ENCODE measurements at regions not wholly inside any gene's neighbourhood (a gene's known extent, or its start where the extent isn't known, plus 50 kb on each side); places are given as distances from the start of the nearest gene placed in this dataset.

- no peak for DNase-seq
These were observed 93.9 kb downstream of the TTC32 start for GRCh38 chr2:19807866-19808265.

- DNase-seq: no peak
These were observed 94.4 kb downstream of the TTC32 start for GRCh38 chr2:19807346-19807745.

GRCh38 chr2:19806591-19806990 is 95.2 kb downstream of the TTC32 start:
- no peak for DNase-seq

GRCh38 chr2:19806131-19806530 is 95.7 kb downstream of the TTC32 start:
- DNase-seq: no peak

- no peak for DNase-seq
These were observed 96.5 kb downstream of the TTC32 start for GRCh38 chr2:19805266-19805665.

GRCh38 chr2:19804639-19805260 is 97.0 kb downstream of the TTC32 start:
- DNase-seq: no peak

- peak; percentile 35 for DNase-seq
These were observed 99.5 kb downstream of the TTC32 start for GRCh38 chr2:19802086-19802841.

GRCh38 chr2:19801367-19802080 is 100.3 kb downstream of the TTC32 start:
- peak; percentile 97 for DNase-seq

- DNase-seq: no peak
These were observed 101.0 kb downstream of the TTC32 start for GRCh38 chr2:19800796-19801195.

GRCh38 chr2:19799881-19800780 is 101.7 kb downstream of the TTC32 start:
- no peak for DNase-seq

GRCh38 chr2:19797871-19798270 is 103.9 kb downstream of the TTC32 start:
- no peak for DNase-seq

GRCh38 chr2:19797243-19797810 is 104.5 kb downstream of the TTC32 start:
- DNase-seq: no peak

GRCh38 chr2:19796035-19796695 is 105.6 kb downstream of the TTC32 start:
- DNase-seq: peak; percentile 94

- no peak for DNase-seq
These were observed 108.5 kb downstream of the TTC32 start for GRCh38 chr2:19793132-19793750.

GRCh38 chr2:19790291-19790690 is 111.5 kb downstream of the TTC32 start:
- no peak for DNase-seq

- no peak for DNase-seq
These were observed 114.6 kb downstream of the TTC32 start for GRCh38 chr2:19787134-19787533.

- peak; percentile 69 for DNase-seq
These were observed 115.2 kb downstream of the TTC32 start for GRCh38 chr2:19786408-19787058.

GRCh38 chr2:19785867-19786266 is 115.9 kb downstream of the TTC32 start:
- DNase-seq: no peak

GRCh38 chr2:19785447-19785846 is 116.3 kb downstream of the TTC32 start:
- DNase-seq: peak; percentile 83

- no peak for DNase-seq
These were observed 117.3 kb downstream of the TTC32 start for GRCh38 chr2:19784456-19784855.

GRCh38 chr2:19783935-19784334 is 117.8 kb downstream of the TTC32 start:
- no peak for DNase-seq
